ENCODE measurements at regions not wholly inside any gene's neighbourhood (a gene's known extent, or its start where the extent isn't known, plus 50 kb on each side); places are given as distances from the start of the nearest gene placed in this dataset.
"Not testable (repeated sequence)": the region's sequence is repeated elsewhere in the genome, so short reads cannot be mapped to it uniquely, and the experiment has no call there.

GRCh38 chr10:47165711-47166404, 134.1 kb upstream of the GDF10 start:
- Mint-ChIP-seq H3K27me3 (ENCODE audit: low read depth) (peaks cover under 1% of the 10 kb centered on the region), H3K4me1 (ENCODE audit: low read depth) (peaks cover 17% of the 10 kb centered on the region), H3K9me3 (peaks cover 6% of the 10 kb centered on the region)

DNA sequence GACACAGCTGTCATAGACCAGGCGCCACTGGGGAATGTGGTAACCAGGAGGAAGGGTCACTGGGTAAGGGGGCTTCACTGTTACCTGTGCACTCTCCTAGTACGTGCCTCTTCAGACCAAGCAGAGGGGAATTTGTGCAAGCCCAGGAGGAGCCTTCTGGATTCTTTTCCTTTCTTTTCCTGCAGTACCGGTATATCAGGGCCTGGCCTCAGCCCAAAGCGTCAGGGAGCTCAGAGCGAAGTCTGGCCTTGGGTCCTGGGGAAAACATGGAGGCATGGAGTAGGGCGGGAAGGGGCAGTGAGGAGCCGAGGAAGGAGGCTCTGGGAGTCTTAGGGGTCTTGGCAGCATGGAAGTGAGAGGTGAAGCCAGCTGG, 133.6 kb upstream of the GDF10 start:
- DNase-seq (ENCODE audit: low spot score): no peak
- Mint-ChIP-seq H3K27me3 (ENCODE audit: low read depth) (peaks cover 2% of the 10 kb centered on the region), H3K9me3 (peaks cover 6% of the 10 kb centered on the region), H3K4me3 (peak overlapping the region; percentile 18), H3K4me1 (ENCODE audit: low read depth) (peaks cover 14% of the 10 kb centered on the region), H3K27ac (peak overlapping the region; percentile 84), H3K36me3 (ENCODE audit: low read depth) (no peaks in the 10 kb centered on the region)

More at GRCh38 chr10:47165711-47166404, 134.1 kb upstream of the GDF10 start:
- no peak for DNase-seq (ENCODE audit: low spot score)
- H3K27ac Mint-ChIP-seq: peak overlapping the region; percentile 84
- no peaks in the 10 kb centered on the region for H3K36me3 Mint-ChIP-seq (ENCODE audit: low read depth)
- H3K4me3 Mint-ChIP-seq: peak overlapping the region; percentile 78

DNA sequence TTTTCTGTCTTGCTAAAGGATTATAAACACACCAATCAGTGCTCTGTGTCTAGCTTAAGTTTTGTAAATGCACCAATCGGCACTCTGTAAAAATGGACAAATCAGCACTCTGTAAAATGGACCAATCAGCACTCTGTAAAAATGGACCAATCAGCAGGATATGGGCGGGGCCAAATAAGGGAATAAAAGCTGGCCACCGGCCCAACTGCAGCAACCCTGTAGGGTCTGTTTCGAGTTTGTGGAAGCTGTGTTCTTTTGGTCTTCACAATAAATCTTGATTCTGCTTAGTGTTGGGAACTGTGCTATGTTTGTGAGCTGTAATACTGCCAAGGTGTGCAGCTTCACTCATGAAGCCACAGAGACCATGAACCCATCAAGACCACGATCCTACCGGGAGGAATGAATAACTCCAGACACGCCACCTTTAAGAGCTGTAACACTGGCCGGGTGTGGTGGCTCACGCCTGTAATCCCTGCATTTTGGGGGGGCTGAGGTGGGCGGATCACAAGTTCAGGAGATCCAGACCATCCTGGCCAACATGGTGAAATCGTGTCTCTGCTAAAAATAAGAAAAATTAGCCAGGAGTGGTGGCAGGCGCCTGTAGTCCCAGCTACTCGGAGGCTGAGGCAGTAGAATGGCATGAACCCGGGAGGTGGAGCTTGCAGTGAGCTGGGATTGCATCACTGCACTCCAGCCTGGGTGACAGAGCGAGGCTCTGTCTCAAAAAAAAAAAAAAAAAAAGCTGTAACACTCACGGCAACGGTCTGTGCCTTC, 133.0 kb upstream of the GDF10 start:
- Mint-ChIP-seq H3K4me1 (ENCODE audit: low read depth) (peaks cover 14% of the 10 kb centered on the region), H3K4me3 (peak overlapping the region; percentile 18)
- not testable (repeated sequence) for H3K9me3 Mint-ChIP-seq; DNase-seq (ENCODE audit: low spot score); H3K27me3 Mint-ChIP-seq (ENCODE audit: low read depth); H3K27ac Mint-ChIP-seq; H3K36me3 Mint-ChIP-seq (ENCODE audit: low read depth)

- H3K4me3 Mint-ChIP-seq: no peak overlapping the region
- no peaks in the 10 kb centered on the region for H3K36me3 Mint-ChIP-seq (ENCODE audit: low read depth)
- peaks cover 6% of the 10 kb centered on the region for H3K9me3 Mint-ChIP-seq
- DNase-seq (ENCODE audit: low spot score): no peak
- peaks cover 14% of the 10 kb centered on the region for H3K4me1 Mint-ChIP-seq (ENCODE audit: low read depth)
- H3K27ac Mint-ChIP-seq: no peak overlapping the region
- peaks cover 5% of the 10 kb centered on the region for H3K27me3 Mint-ChIP-seq (ENCODE audit: low read depth)
Observed at GRCh38 chr10:47167591-47167990, 132.4 kb upstream of the GDF10 start.

- Mint-ChIP-seq H3K9me3 (peaks cover 6% of the 10 kb centered on the region), H3K27me3 (ENCODE audit: low read depth) (peaks cover 5% of the 10 kb centered on the region), H3K27ac (no peak overlapping the region), H3K4me3 (no peak overlapping the region), H3K36me3 (ENCODE audit: low read depth) (no peaks in the 10 kb centered on the region), H3K4me1 (ENCODE audit: low read depth) (peaks cover 17% of the 10 kb centered on the region)
- DNase-seq (ENCODE audit: low spot score): no peak
Observed at GRCh38 chr10:47169581-47169980, 130.4 kb upstream of the GDF10 start.

DNA sequence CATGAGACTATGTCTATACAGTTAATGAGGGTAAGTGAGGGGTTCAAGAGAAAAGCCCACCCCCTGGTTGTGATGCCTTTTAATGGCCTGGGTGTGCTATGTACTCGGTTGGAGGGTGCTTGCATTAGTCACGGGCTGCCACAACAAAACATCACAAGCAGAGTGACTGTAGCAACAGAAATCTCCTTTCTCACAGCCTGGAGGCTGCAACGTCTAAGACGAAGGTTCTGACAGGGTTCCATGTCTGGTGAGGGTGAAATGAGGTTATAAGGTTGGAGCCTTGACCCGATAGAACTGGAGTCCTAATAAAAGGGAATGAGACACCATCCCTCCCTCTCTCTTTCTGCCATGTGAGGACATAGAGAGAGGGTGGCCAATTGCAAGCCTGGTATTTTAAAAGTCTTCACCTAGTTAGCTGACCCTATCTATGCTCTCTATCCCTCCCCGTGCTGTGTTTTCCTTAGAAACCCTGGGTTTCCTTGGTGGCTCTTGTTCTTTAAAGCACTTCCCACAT, 126.0 kb upstream of the GDF10 start:
- no peaks in the 10 kb centered on the region for H3K36me3 Mint-ChIP-seq (ENCODE audit: low read depth)
- no peak overlapping the region for H3K27ac Mint-ChIP-seq
- no peak for DNase-seq (ENCODE audit: low spot score)
- H3K4me1 Mint-ChIP-seq (ENCODE audit: low read depth): peaks cover 3% of the 10 kb centered on the region
- no peak overlapping the region for H3K4me3 Mint-ChIP-seq
- H3K9me3 Mint-ChIP-seq: no peaks in the 10 kb centered on the region
- H3K27me3 Mint-ChIP-seq (ENCODE audit: low read depth): peaks cover 5% of the 10 kb centered on the region

DNA sequence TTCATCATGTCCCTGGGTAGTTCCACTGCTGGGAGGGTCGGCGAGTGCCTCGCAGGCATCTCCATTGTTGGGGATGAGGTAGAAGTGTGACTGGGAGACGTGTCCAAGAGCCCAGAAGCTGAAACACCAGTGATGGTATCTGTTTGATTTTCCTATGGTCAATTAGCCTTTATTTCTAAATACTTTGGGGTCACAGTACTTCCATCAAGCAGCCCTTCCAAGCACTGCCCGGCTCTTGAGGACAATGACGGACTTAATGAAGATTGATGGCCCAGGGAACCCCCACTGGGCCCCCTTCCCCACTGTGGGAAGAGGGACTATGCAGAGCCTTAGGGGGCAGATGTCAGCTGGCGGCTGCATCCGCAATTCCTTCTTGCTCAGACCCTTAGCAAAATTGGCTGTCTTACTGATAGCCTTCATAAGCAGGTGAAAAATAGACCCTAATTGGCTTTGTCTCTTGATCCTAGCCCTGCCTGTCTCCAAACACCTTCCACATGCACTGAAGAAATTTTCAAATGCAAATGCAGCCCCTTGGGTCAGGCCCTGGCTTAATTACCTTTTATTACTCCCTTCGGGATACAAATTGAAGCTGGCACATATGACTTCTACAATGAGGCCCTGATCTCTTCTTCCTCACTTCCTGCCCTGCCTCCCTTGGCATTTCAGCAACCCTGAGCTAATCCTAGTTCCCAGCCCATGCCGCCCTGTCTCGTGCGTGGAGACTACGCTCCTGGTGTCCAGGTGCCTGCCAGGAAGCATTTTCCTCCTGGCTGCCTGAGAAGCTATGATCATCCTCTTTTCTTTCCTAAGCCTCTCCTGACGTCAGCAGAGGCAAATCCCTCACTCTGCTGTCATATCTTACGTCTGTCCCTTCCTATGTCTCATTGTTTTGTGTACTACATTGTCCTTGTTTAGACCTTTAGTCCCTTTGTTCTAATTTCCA, 124.5 kb upstream of the GDF10 start:
- no peak for DNase-seq (ENCODE audit: low spot score)
- Mint-ChIP-seq H3K4me3 (no peak overlapping the region), H3K27ac (no peak overlapping the region), H3K36me3 (ENCODE audit: low read depth) (no peaks in the 10 kb centered on the region), H3K9me3 (no peaks in the 10 kb centered on the region), H3K4me1 (ENCODE audit: low read depth) (peaks cover 3% of the 10 kb centered on the region), H3K27me3 (ENCODE audit: low read depth) (peaks cover 5% of the 10 kb centered on the region)

DNA sequence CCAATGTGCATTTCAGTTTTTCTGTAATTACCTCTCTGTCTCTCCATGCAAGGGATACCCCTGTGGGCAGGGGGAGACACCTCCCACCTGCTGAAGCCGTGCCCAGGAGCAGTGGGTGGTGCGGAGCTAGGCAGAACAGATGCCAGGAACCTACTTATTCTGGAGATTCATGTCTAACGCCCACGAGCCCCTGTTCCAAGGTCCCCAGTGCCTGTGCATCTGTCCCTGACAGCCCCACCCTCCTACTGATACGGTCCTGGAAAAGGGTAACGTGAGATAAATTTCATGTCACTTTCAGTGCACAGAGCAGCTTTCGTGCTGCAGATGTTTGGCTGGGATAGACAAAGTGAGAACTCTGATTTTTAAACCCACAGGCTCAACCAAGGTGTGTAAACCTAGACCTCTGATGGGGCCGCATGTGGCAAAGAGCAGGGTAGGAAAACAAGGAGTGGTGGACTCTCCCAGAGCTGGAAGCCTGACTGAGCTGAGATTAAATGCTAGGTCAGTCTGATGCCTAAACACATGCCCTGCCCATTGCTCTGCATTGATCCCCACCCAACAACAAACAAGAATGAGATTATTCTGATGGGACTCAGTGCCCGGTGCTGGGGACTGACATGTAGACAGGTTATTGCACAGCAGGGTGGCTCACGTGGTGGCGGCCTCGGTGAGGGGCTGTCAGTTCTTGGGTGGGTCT, 123.6 kb upstream of the GDF10 start:
- H3K36me3 Mint-ChIP-seq (ENCODE audit: low read depth): no peaks in the 10 kb centered on the region
- DNase-seq (ENCODE audit: low spot score): no peak
- peaks cover 3% of the 10 kb centered on the region for H3K27me3 Mint-ChIP-seq (ENCODE audit: low read depth)
- no peak overlapping the region for H3K4me3 Mint-ChIP-seq
- H3K4me1 Mint-ChIP-seq (ENCODE audit: low read depth): peaks cover 3% of the 10 kb centered on the region
- no peaks in the 10 kb centered on the region for H3K9me3 Mint-ChIP-seq
- H3K27ac Mint-ChIP-seq: no peak overlapping the region

- H3K36me3 Mint-ChIP-seq (ENCODE audit: low read depth): no peaks in the 10 kb centered on the region
- peaks cover 3% of the 10 kb centered on the region for H3K4me1 Mint-ChIP-seq (ENCODE audit: low read depth)
- no peak for DNase-seq (ENCODE audit: low spot score)
- no peak overlapping the region for H3K27ac Mint-ChIP-seq
- no peaks in the 10 kb centered on the region for H3K27me3 Mint-ChIP-seq (ENCODE audit: low read depth)
- H3K4me3 Mint-ChIP-seq: no peak overlapping the region
- no peaks in the 10 kb centered on the region for H3K9me3 Mint-ChIP-seq
Observed at GRCh38 chr10:47176903-47177868, 122.8 kb upstream of the GDF10 start.

- H3K27me3 Mint-ChIP-seq (ENCODE audit: low read depth): no peaks in the 10 kb centered on the region
- no peaks in the 10 kb centered on the region for H3K4me1 Mint-ChIP-seq (ENCODE audit: low read depth)
- no peaks in the 10 kb centered on the region for H3K36me3 Mint-ChIP-seq (ENCODE audit: low read depth)
- no peaks in the 10 kb centered on the region for H3K9me3 Mint-ChIP-seq
- peak overlapping the region; percentile 52 for H3K27ac Mint-ChIP-seq
- DNase-seq (ENCODE audit: low spot score): no peak
- H3K4me3 Mint-ChIP-seq: no peak overlapping the region
Observed at GRCh38 chr10:47178537-47179290, 121.3 kb upstream of the GDF10 start.

- Mint-ChIP-seq H3K27ac (no peak overlapping the region), H3K36me3 (ENCODE audit: low read depth) (no peaks in the 10 kb centered on the region), H3K9me3 (no peaks in the 10 kb centered on the region), H3K4me3 (no peak overlapping the region), H3K27me3 (ENCODE audit: low read depth) (no peaks in the 10 kb centered on the region), H3K4me1 (ENCODE audit: low read depth) (no peaks in the 10 kb centered on the region)
- no peak for DNase-seq (ENCODE audit: low spot score)
Observed at GRCh38 chr10:47179291-47179647, 120.7 kb upstream of the GDF10 start.

All from T-helper 2 cell treated with Interferon-gamma antibody and Interleukin-4, amounts not matched to agents 5 μg/mL and 100 μg/mL, for 36 hours (primary cell).